Stimulated activated CD8-positive, alpha-beta memory T cell treated with anti-CD3 and anti-CD28 coated beads, Interleukin-15, amount 100 ng/mL, for 48 hours (primary cell): ENCODE measurements at regions not wholly inside any gene's neighbourhood (a gene's known extent, or its start where the extent isn't known, plus 50 kb on each side); places are given as distances from the start of the nearest gene placed in this dataset.

Source experiments
- DNase-seq, 2 donors: peaks; one replicate each; pipeline ENCODE4 v3.0.0-alpha.2; 2020; ENCODE audit warnings: low read depth in 2 of 2

GRCh38 chr18:78622251-78622906 is 357.2 kb upstream of the SALL3 start:
- DNase-seq: no peak

- no peak for DNase-seq
These were observed 356.6 kb upstream of the SALL3 start for GRCh38 chr18:78622907-78623541.

- DNase-seq: no peak
These were observed 354.9 kb upstream of the SALL3 start for GRCh38 chr18:78624646-78625279.

- DNase-seq: no peak
These were observed 353.8 kb upstream of the SALL3 start for GRCh38 chr18:78625847-78626246.

GRCh38 chr18:78627551-78628346 is 351.9 kb upstream of the SALL3 start:
- DNase-seq: no peak

GRCh38 chr18:78629426-78629825 is 350.2 kb upstream of the SALL3 start:
- no peak for DNase-seq

GRCh38 chr18:78630356-78630755 is 349.3 kb upstream of the SALL3 start:
- DNase-seq: no peak

GRCh38 chr18:78630981-78631510 is 348.6 kb upstream of the SALL3 start:
- no peak for DNase-seq

- DNase-seq: no peak
These were observed 347.5 kb upstream of the SALL3 start for GRCh38 chr18:78632111-78632541.

- DNase-seq: no peak
These were observed 345.4 kb upstream of the SALL3 start for GRCh38 chr18:78634061-78634696.

- DNase-seq: no peak
These were observed 344.4 kb upstream of the SALL3 start for GRCh38 chr18:78635093-78635800.

GRCh38 chr18:78636260-78636659 is 343.4 kb upstream of the SALL3 start:
- no peak for DNase-seq

GRCh38 chr18:78637442-78638402 is 341.9 kb upstream of the SALL3 start:
- DNase-seq: no peak

- DNase-seq: no peak
These were observed 340.3 kb upstream of the SALL3 start for GRCh38 chr18:78639006-78639950.

GRCh38 chr18:78640246-78640995 is 339.2 kb upstream of the SALL3 start:
- no peak for DNase-seq

GRCh38 chr18:78641689-78642231 is 337.9 kb upstream of the SALL3 start:
- no peak for DNase-seq

- DNase-seq: no peak
These were observed 337.2 kb upstream of the SALL3 start for GRCh38 chr18:78642296-78642951.
